ENCODE measurements at regions not wholly inside any gene's neighbourhood (a gene's known extent, or its start where the extent isn't known, plus 50 kb on each side); places are given as distances from the start of the nearest gene placed in this dataset.

GRCh38 chr7:96831446-96831845 is 121.8 kb upstream of the SEM1 start:
- H3K27me3 ChIP-seq (ENCODE audit: control insufficient read depth, insufficient read depth, low read length): no peaks in the 10 kb centered on the region
- H3K9me3 ChIP-seq (ENCODE audit: control insufficient read depth, low read length): no peaks in the 10 kb centered on the region
- no peak for TF ChIP-seq CTCF (IDR thresholded peaks at IDR 0.05)
- no peak overlapping the region for H3K4me3 ChIP-seq (ENCODE audit: low read depth, low read length)
- no peak overlapping the region for H3K4me2 ChIP-seq (ENCODE audit: low read length)
- H3K9ac ChIP-seq: no peak overlapping the region
- no peak overlapping the region for H3K27ac ChIP-seq
- no peaks in the 10 kb centered on the region for H3K36me3 ChIP-seq (ENCODE audit: control insufficient read depth, insufficient read depth, low read length)
- no peaks in the 10 kb centered on the region for H3K4me1 ChIP-seq
- no peak overlapping the region for H2AFZ ChIP-seq
- H3K79me2 ChIP-seq: no peaks in the 10 kb centered on the region

- Histone ChIP-seq H3K27ac (no peak overlapping the region), H3K4me3 (ENCODE audit: low read depth, low read length) (no peak overlapping the region), H3K36me3 (ENCODE audit: control insufficient read depth, insufficient read depth, low read length) (no peaks in the 10 kb centered on the region), H3K4me2 (ENCODE audit: low read length) (no peak overlapping the region), H3K4me1 (no peaks in the 10 kb centered on the region), H2AFZ (no peak overlapping the region), H3K9me3 (ENCODE audit: control insufficient read depth, low read length) (no peaks in the 10 kb centered on the region), H3K79me2 (no peaks in the 10 kb centered on the region), H3K9ac (no peak overlapping the region), H3K27me3 (ENCODE audit: control insufficient read depth, insufficient read depth, low read length) (no peaks in the 10 kb centered on the region)
- no peak for TF ChIP-seq CTCF (IDR thresholded peaks at IDR 0.05)
Measured at GRCh38 chr7:96832092-96832662, 122.5 kb upstream of the SEM1 start.

- no peaks in the 10 kb centered on the region for H3K4me1 ChIP-seq
- H3K36me3 ChIP-seq (ENCODE audit: control insufficient read depth, insufficient read depth, low read length): no peaks in the 10 kb centered on the region
- no peak overlapping the region for H2AFZ ChIP-seq
- no peak for TF ChIP-seq CTCF (IDR thresholded peaks at IDR 0.05)
- no peak overlapping the region for H3K4me3 ChIP-seq (ENCODE audit: low read depth, low read length)
- no peaks in the 10 kb centered on the region for H3K9me3 ChIP-seq (ENCODE audit: control insufficient read depth, low read length)
- H3K4me2 ChIP-seq (ENCODE audit: low read length): no peak overlapping the region
- no peak overlapping the region for H3K27ac ChIP-seq
- no peaks in the 10 kb centered on the region for H3K27me3 ChIP-seq (ENCODE audit: control insufficient read depth, insufficient read depth, low read length)
- no peak overlapping the region for H3K9ac ChIP-seq
- no peaks in the 10 kb centered on the region for H3K79me2 ChIP-seq
Measured at GRCh38 chr7:96833676-96834453, 124.2 kb upstream of the SEM1 start.

- Histone ChIP-seq H3K27ac (no peak overlapping the region), H2AFZ (no peak overlapping the region), H3K79me2 (no peaks in the 10 kb centered on the region), H3K36me3 (ENCODE audit: control insufficient read depth, insufficient read depth, low read length) (no peaks in the 10 kb centered on the region), H3K27me3 (ENCODE audit: control insufficient read depth, insufficient read depth, low read length) (no peaks in the 10 kb centered on the region), H3K4me1 (no peaks in the 10 kb centered on the region), H3K4me3 (ENCODE audit: low read depth, low read length) (no peak overlapping the region), H3K4me2 (ENCODE audit: low read length) (no peak overlapping the region), H3K9me3 (ENCODE audit: control insufficient read depth, low read length) (no peaks in the 10 kb centered on the region), H3K9ac (no peak overlapping the region)
- TF ChIP-seq CTCF (IDR thresholded peaks at IDR 0.05): no peak
Measured at GRCh38 chr7:96836456-96836855, 126.8 kb upstream of the SEM1 start.

- TF ChIP-seq CTCF (IDR thresholded peaks at IDR 0.05): no peak
Measured at GRCh38 chr7:96837593-96837992, 127.9 kb upstream of the SEM1 start.

More at GRCh38 chr7:96837593-96837992, 127.9 kb upstream of the SEM1 start:
- H3K9me3 ChIP-seq (ENCODE audit: control insufficient read depth, low read length): no peaks in the 10 kb centered on the region
- no peak overlapping the region for H3K4me2 ChIP-seq (ENCODE audit: low read length)
- H3K4me1 ChIP-seq: no peaks in the 10 kb centered on the region
- no peaks in the 10 kb centered on the region for H3K36me3 ChIP-seq (ENCODE audit: control insufficient read depth, insufficient read depth, low read length)
- H3K27ac ChIP-seq: no peak overlapping the region
- no peak overlapping the region for H3K9ac ChIP-seq
- H3K79me2 ChIP-seq: no peaks in the 10 kb centered on the region
- H3K4me3 ChIP-seq (ENCODE audit: low read depth, low read length): no peak overlapping the region
- H3K27me3 ChIP-seq (ENCODE audit: control insufficient read depth, insufficient read depth, low read length): no peaks in the 10 kb centered on the region
- no peak overlapping the region for H2AFZ ChIP-seq
